ENCODE measurements at regions not wholly inside any gene's neighbourhood (a gene's known extent, or its start where the extent isn't known, plus 50 kb on each side); places are given as distances from the start of the nearest gene placed in this dataset.

- no peak overlapping the region for H3K9ac ChIP-seq (ENCODE audit: low read depth, low read length)
Observed at GRCh38 chr2:156087875-156088274, 244.6 kb downstream of the NR4A2 start.

DNA sequence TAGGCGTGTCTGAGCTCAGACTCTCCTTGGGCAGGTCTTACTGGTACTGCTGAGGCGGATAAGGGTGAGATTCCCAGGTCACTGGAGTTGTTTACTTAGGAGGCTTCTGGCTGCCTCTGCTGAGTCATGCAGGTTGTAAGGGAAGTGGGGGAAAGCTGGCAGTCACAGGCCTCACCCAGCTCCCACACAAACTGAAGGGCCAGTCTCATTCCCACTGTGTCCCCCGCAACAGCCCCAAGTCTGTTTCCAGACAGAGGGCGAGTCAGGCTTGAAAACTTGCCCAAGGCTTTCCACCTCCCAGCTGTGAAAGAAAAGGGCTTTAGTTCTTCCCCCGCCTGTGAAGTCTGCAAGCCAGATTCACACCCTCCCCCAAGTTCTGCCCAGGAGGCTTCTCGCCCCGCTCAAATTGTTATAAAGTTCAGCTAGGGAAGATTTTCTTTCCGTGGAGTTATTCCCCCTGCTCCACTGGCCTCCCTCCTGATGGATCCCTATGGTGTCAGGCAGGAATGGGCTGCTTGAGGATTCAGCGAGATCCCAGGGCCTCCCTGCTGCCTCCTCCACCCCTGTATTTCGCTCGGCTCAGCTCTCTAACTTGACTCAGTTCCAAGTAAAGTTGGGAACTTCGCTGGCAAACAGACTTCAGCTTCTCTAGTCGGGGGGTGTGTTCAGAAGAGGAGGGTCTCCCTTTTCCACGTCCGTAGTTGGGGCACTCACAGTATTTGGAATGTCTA lies 248.6 kb downstream of the NR4A2 start:
- no peaks in the 10 kb centered on the region for H3K9me3 ChIP-seq (ENCODE audit: control insufficient read depth, insufficient read depth, low read length)
- no peaks in the 10 kb centered on the region for H3K4me1 ChIP-seq (ENCODE audit: control insufficient read depth, insufficient read depth, low read length)
- no peak overlapping the region for H3K9ac ChIP-seq (ENCODE audit: low read depth, low read length)
- no peaks in the 10 kb centered on the region for H3K36me3 ChIP-seq (ENCODE audit: control insufficient read depth, insufficient read depth, low read length)
- no peaks in the 10 kb centered on the region for H3K27me3 ChIP-seq (ENCODE audit: control insufficient read depth, insufficient read depth, low read length)
- H3K4me3 ChIP-seq (ENCODE audit: low read depth, low read length), result no peak overlapping the region

More at GRCh38 chr2:156087875-156088274, 244.6 kb downstream of the NR4A2 start:
- H3K4me3 ChIP-seq (ENCODE audit: low read depth, low read length), result no peak overlapping the region
- no peaks in the 10 kb centered on the region for H3K27me3 ChIP-seq (ENCODE audit: control insufficient read depth, insufficient read depth, low read length)
- H3K9me3 ChIP-seq (ENCODE audit: control insufficient read depth, insufficient read depth, low read length), result no peaks in the 10 kb centered on the region
- no peaks in the 10 kb centered on the region for H3K36me3 ChIP-seq (ENCODE audit: control insufficient read depth, insufficient read depth, low read length)
- no peaks in the 10 kb centered on the region for H3K4me1 ChIP-seq (ENCODE audit: control insufficient read depth, insufficient read depth, low read length)

DNA sequence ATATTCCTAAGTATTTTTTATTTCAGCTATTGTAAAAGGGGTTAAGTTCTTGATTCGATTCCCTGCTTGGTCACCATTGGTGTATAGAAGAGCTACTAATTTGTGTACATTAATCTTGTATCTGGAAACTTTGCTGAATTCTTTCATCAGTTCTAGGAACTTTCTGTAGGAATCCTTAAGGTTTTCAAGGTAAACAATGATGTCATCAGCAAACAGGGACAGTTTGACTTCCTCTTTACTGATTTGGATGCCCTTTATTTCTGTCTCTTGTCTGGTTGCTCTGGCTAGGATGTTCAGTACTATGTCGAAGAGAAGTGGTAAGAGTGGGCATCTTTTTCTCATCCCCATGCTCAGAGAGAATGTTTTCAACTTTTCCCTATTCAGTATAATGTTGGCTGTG lies 252.7 kb downstream of the NR4A2 start:
- H3K27me3 ChIP-seq (ENCODE audit: control insufficient read depth, insufficient read depth, low read length), result no peaks in the 10 kb centered on the region
- no peaks in the 10 kb centered on the region for H3K9me3 ChIP-seq (ENCODE audit: control insufficient read depth, insufficient read depth, low read length)
- no peak overlapping the region for H3K9ac ChIP-seq (ENCODE audit: low read depth, low read length)
- no peaks in the 10 kb centered on the region for H3K4me1 ChIP-seq (ENCODE audit: control insufficient read depth, insufficient read depth, low read length)
- no peak overlapping the region for H3K4me3 ChIP-seq (ENCODE audit: low read depth, low read length)
- H3K36me3 ChIP-seq (ENCODE audit: control insufficient read depth, insufficient read depth, low read length), result no peaks in the 10 kb centered on the region

GRCh38 chr2:156077041-156077742 lies 255.3 kb downstream of the NR4A2 start:
- no peaks in the 10 kb centered on the region for H3K27me3 ChIP-seq (ENCODE audit: control insufficient read depth, insufficient read depth, low read length)
- H3K9me3 ChIP-seq (ENCODE audit: control insufficient read depth, insufficient read depth, low read length), result no peaks in the 10 kb centered on the region
- H3K9ac ChIP-seq (ENCODE audit: low read depth, low read length), result no peak overlapping the region

DNA sequence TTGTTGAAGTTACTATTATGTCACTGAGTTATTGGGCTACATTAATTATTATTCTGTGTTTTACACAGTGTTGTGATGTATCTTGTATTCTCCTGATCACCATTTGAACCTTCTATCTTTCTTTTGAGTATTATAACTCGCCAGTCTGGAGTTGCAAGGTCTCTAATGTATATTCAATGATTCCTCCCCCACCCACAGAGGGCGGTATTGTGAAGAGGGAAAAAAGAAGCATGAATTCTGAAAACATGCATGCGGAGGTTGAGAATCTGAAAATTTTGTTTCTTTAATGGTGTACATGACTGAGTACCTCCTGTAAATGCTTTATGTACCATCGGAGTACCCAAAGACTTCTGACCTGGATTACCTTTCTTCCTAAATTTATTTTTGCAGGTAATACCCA lies 266.6 kb downstream of the NR4A2 start:
- H3K4me3 ChIP-seq (ENCODE audit: low read depth, low read length), result no peak overlapping the region
- no peaks in the 10 kb centered on the region for H3K9me3 ChIP-seq (ENCODE audit: control insufficient read depth, insufficient read depth, low read length)
- H3K4me1 ChIP-seq (ENCODE audit: control insufficient read depth, insufficient read depth, low read length), result no peaks in the 10 kb centered on the region

More at GRCh38 chr2:156077041-156077742, 255.3 kb downstream of the NR4A2 start:
- no peaks in the 10 kb centered on the region for H3K36me3 ChIP-seq (ENCODE audit: control insufficient read depth, insufficient read depth, low read length)
- no peak overlapping the region for H3K4me3 ChIP-seq (ENCODE audit: low read depth, low read length)
- no peaks in the 10 kb centered on the region for H3K4me1 ChIP-seq (ENCODE audit: control insufficient read depth, insufficient read depth, low read length)

GRCh38 chr2:156064540-156064939 lies 268.0 kb downstream of the NR4A2 start:
- Histone ChIP-seq H3K9me3 (ENCODE audit: control insufficient read depth, insufficient read depth, low read length) (no peaks in the 10 kb centered on the region), H3K4me1 (ENCODE audit: control insufficient read depth, insufficient read depth, low read length) (no peaks in the 10 kb centered on the region), H3K27me3 (ENCODE audit: control insufficient read depth, insufficient read depth, low read length) (no peaks in the 10 kb centered on the region), H3K4me3 (ENCODE audit: low read depth, low read length) (no peak overlapping the region), H3K36me3 (ENCODE audit: control insufficient read depth, insufficient read depth, low read length) (no peaks in the 10 kb centered on the region), H3K9ac (ENCODE audit: low read depth, low read length) (no peak overlapping the region)

More for the DNA sequence above, 266.6 kb downstream of the NR4A2 start:
- no peaks in the 10 kb centered on the region for H3K27me3 ChIP-seq (ENCODE audit: control insufficient read depth, insufficient read depth, low read length)
- H3K9ac ChIP-seq (ENCODE audit: low read depth, low read length), result no peak overlapping the region
- no peaks in the 10 kb centered on the region for H3K36me3 ChIP-seq (ENCODE audit: control insufficient read depth, insufficient read depth, low read length)

GRCh38 chr2:156057647-156058046 lies 274.9 kb downstream of the NR4A2 start:
- Histone ChIP-seq H3K9me3 (ENCODE audit: control insufficient read depth, insufficient read depth, low read length) (no peaks in the 10 kb centered on the region), H3K9ac (ENCODE audit: low read depth, low read length) (no peak overlapping the region), H3K4me3 (ENCODE audit: low read depth, low read length) (no peak overlapping the region)

DNA sequence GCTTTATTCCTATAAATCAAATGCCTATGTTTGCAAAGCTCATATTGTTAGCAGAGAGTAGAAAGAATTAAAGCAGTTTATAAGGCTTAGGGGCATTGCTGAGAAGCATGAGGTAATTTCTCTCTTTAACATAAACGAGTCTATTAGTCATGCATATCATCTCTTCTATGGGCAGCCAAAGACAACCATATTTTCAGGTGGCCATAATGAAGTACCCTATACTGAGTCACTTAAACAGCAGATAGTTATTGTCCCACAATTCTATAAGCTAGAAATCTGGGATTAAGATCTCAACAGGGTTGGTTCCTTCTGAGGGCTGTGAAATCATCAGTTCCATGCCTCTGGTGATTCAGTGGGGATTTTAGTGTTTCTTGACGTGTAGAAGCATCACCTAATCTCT lies 277.5 kb downstream of the NR4A2 start:
- no peaks in the 10 kb centered on the region for H3K4me1 ChIP-seq (ENCODE audit: control insufficient read depth, insufficient read depth, low read length)
- H3K36me3 ChIP-seq (ENCODE audit: control insufficient read depth, insufficient read depth, low read length), result no peaks in the 10 kb centered on the region
- H3K9me3 ChIP-seq (ENCODE audit: control insufficient read depth, insufficient read depth, low read length), result no peaks in the 10 kb centered on the region
- no peak overlapping the region for H3K4me3 ChIP-seq (ENCODE audit: low read depth, low read length)
- H3K9ac ChIP-seq (ENCODE audit: low read depth, low read length), result no peak overlapping the region
- no peaks in the 10 kb centered on the region for H3K27me3 ChIP-seq (ENCODE audit: control insufficient read depth, insufficient read depth, low read length)

More at GRCh38 chr2:156057647-156058046, 274.9 kb downstream of the NR4A2 start:
- Histone ChIP-seq H3K4me1 (ENCODE audit: control insufficient read depth, insufficient read depth, low read length) (no peaks in the 10 kb centered on the region), H3K36me3 (ENCODE audit: control insufficient read depth, insufficient read depth, low read length) (no peaks in the 10 kb centered on the region), H3K27me3 (ENCODE audit: control insufficient read depth, insufficient read depth, low read length) (no peaks in the 10 kb centered on the region)

DNA sequence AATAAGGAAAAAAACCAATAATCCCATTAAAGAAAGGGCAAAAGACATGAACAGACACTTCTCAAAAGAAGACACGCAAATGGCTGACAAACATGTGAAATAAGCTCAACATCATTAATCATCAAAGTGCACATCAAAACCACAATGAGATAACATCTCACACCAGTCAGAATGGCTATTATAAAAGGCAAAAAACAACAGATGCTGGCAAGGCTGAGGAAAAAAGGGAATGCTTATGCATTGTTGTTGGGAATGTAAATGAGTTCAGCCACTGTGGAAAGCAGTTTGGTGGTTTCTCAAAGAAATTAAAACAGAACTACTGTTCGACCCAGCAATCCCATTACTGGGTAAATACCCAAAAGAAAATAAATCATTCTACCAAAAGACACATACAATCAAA lies 285.6 kb downstream of the NR4A2 start:
- Histone ChIP-seq H3K9ac (ENCODE audit: low read depth, low read length) (no peak overlapping the region), H3K36me3 (ENCODE audit: control insufficient read depth, insufficient read depth, low read length) (no peaks in the 10 kb centered on the region), H3K27me3 (ENCODE audit: control insufficient read depth, insufficient read depth, low read length) (no peaks in the 10 kb centered on the region), H3K4me3 (ENCODE audit: low read depth, low read length) (no peak overlapping the region), H3K9me3 (ENCODE audit: control insufficient read depth, insufficient read depth, low read length) (no peaks in the 10 kb centered on the region), H3K4me1 (ENCODE audit: control insufficient read depth, insufficient read depth, low read length) (no peaks in the 10 kb centered on the region)

DNA sequence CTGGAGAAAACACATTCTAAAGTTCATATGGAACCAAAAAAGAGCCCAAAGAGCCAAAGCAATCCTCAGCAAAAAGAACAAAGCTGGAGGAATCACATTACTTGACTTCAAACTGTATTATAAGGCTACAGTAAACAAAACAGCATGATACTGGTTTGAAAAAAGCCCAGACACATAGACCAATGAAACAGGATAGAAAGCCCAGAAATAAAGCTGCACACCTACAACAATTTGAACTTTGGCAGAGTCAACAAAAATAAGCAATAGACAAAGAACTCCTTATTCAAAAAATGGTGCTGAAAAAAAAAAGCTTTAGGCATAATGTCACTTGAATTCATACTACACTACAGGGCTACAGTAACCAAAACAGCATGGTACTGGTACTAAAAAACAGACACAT lies 289.6 kb downstream of the NR4A2 start:
- Histone ChIP-seq H3K36me3 (ENCODE audit: control insufficient read depth, insufficient read depth, low read length) (no peaks in the 10 kb centered on the region), H3K4me1 (ENCODE audit: control insufficient read depth, insufficient read depth, low read length) (peaks cover 2% of the 10 kb centered on the region), H3K9ac (ENCODE audit: low read depth, low read length) (no peak overlapping the region), H3K4me3 (ENCODE audit: low read depth, low read length) (no peak overlapping the region), H3K27me3 (ENCODE audit: control insufficient read depth, insufficient read depth, low read length) (no peaks in the 10 kb centered on the region), H3K9me3 (ENCODE audit: control insufficient read depth, insufficient read depth, low read length) (no peaks in the 10 kb centered on the region)

GRCh38 chr2:156038021-156038420 lies 294.5 kb downstream of the NR4A2 start:
- no peaks in the 10 kb centered on the region for H3K27me3 ChIP-seq (ENCODE audit: control insufficient read depth, insufficient read depth, low read length)
- peaks cover 2% of the 10 kb centered on the region for H3K4me1 ChIP-seq (ENCODE audit: control insufficient read depth, insufficient read depth, low read length)
- no peak overlapping the region for H3K4me3 ChIP-seq (ENCODE audit: low read depth, low read length)
- H3K9ac ChIP-seq (ENCODE audit: low read depth, low read length), result no peak overlapping the region
- H3K36me3 ChIP-seq (ENCODE audit: control insufficient read depth, insufficient read depth, low read length), result no peaks in the 10 kb centered on the region
- no peaks in the 10 kb centered on the region for H3K9me3 ChIP-seq (ENCODE audit: control insufficient read depth, insufficient read depth, low read length)

DNA sequence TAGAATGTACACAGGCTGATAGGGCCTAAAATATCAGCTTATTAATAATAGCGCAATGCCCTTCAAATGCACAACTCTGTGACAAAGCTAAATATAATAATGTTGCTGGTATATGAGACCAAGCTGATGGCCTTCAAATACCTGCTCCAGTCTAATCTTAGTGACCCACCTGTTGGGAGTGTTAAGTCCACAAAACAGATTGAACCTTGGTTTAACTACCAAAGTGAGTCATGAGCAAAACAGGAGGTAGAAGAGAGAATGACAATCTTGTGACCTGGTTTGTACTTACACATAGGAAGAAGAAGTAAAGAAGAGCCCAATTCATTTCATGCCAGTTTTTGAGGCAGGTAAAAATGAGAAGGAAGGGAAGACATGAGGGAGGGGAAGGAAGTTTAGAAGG lies 295.0 kb downstream of the NR4A2 start:
- no peaks in the 10 kb centered on the region for H3K36me3 ChIP-seq (ENCODE audit: control insufficient read depth, insufficient read depth, low read length)
- no peak overlapping the region for H3K4me3 ChIP-seq (ENCODE audit: low read depth, low read length)
- peaks cover 2% of the 10 kb centered on the region for H3K4me1 ChIP-seq (ENCODE audit: control insufficient read depth, insufficient read depth, low read length)
- no peak overlapping the region for H3K9ac ChIP-seq (ENCODE audit: low read depth, low read length)
- no peaks in the 10 kb centered on the region for H3K9me3 ChIP-seq (ENCODE audit: control insufficient read depth, insufficient read depth, low read length)
- H3K27me3 ChIP-seq (ENCODE audit: control insufficient read depth, insufficient read depth, low read length), result no peaks in the 10 kb centered on the region

Data from iPS-15b (cell line).